ENCODE measurements at regions not wholly inside any gene's neighbourhood (a gene's known extent, or its start where the extent isn't known, plus 50 kb on each side); places are given as distances from the start of the nearest gene placed in this dataset.
"Not testable (repeated sequence)": the region's sequence is repeated elsewhere in the genome, so short reads cannot be mapped to it uniquely, and the experiment has no call there.

DNA sequence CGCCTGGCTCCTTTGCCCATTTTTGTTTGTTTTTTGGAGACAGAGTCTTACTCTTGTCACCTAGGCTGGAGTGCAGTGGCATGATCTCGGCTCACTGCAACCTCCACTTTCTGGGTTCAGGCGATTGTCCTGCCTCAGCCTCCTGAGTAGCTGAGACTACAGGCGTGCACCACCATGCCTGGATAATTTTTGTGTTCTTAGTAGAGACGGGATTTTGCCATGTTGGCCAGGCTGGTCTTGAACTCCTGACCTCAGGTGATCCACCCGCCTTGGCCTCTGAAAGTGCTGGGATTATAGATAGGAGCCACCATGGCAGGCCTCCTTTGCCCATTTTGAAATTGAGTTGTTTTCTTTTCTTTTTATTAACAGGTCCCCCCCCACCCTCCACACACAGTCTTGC lies 89.4 kb upstream of the TPTE start:
- not testable (repeated sequence) for H3K23ac ChIP-seq (ENCODE audit: low read length in 2 of 2); DNase-seq; H2BK120ac ChIP-seq (ENCODE audit: low read depth, low read length); H4K91ac ChIP-seq (ENCODE audit: low read length); H3K14ac ChIP-seq (ENCODE audit: low read length in 2 of 2); H3K9ac ChIP-seq (ENCODE audit: low read length); H3K18ac ChIP-seq (ENCODE audit: low read depth in 1 of 2, low read length in 2 of 2); H3K4me1 ChIP-seq (ENCODE audit: control insufficient read depth, insufficient read depth, low read depth, low read length); H4K8ac ChIP-seq (ENCODE audit: low read length); H2BK15ac ChIP-seq (ENCODE audit: low read depth, poor library complexity, severe bottlenecking); H3K4ac ChIP-seq (ENCODE audit: low read depth in 1 of 2, low read length in 2 of 2); H3K27ac ChIP-seq (ENCODE audit: low read length, poor library complexity, severe bottlenecking); H3K36me3 ChIP-seq (ENCODE audit: control insufficient read depth in 1 of 2, insufficient read depth in 2 of 2, low read depth in 1 of 2, low read length in 2 of 2); H2AK5ac ChIP-seq (ENCODE audit: low read length, severe bottlenecking); H3K79me1 ChIP-seq (replicated peaks; ENCODE audit: low read length, poor library complexity, severe bottlenecking); H2BK12ac ChIP-seq (ENCODE audit: low read length in 2 of 2); H2BK5ac ChIP-seq (ENCODE audit: low read depth, low read length, poor library complexity, severe bottlenecking); H2AFZ ChIP-seq (ENCODE audit: low read depth, low read length); H3K4me2 ChIP-seq (ENCODE audit: low read length, poor library complexity, severe bottlenecking); H3K27me3 ChIP-seq (ENCODE audit: control insufficient read depth in 1 of 2, insufficient read depth in 1 of 2, low read length in 2 of 2)
- 57% methylated on average over 6 of the region's 6 CpGs for WGBS
- Histone ChIP-seq H3K9me3 (ENCODE audit: control insufficient read depth, low read length) (peaks cover 54% of the 10 kb centered on the region), H3K4me3 (ENCODE audit: insufficient read depth in 1 of 2, low read depth in 1 of 2, low read length in 2 of 2) (peak overlapping the region in 1 of 2 experiments; percentile 11)

DNA sequence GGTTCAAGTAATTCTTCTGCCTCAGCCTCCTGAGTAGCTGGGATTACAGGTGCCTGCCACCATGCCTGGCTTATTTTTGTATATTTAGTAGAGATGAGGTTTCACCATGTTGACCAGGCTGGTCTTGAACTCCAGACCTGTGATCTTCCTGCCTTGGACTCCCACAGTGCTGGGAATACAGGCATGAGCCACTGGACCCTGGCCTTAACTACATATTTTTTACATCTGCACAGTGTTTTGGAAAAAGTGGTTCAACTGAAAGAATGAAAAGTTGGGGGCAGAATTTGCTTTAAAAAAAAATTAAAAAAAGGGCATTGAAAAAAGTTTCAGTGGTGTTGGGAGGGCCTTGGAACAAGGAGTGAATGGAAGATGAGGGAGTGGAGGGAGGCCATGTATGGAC lies 88.9 kb upstream of the TPTE start:
- H3K27ac ChIP-seq (ENCODE audit: low read length, poor library complexity, severe bottlenecking); H2BK12ac ChIP-seq (ENCODE audit: low read length in 2 of 2); H3K79me1 ChIP-seq (replicated peaks; ENCODE audit: low read length, poor library complexity, severe bottlenecking); H2BK5ac ChIP-seq (ENCODE audit: low read depth, low read length, poor library complexity, severe bottlenecking); H3K18ac ChIP-seq (ENCODE audit: low read depth in 1 of 2, low read length in 2 of 2); H3K14ac ChIP-seq (ENCODE audit: low read length in 2 of 2); H3K23ac ChIP-seq (ENCODE audit: low read length in 2 of 2); H3K27me3 ChIP-seq (ENCODE audit: control insufficient read depth in 1 of 2, insufficient read depth in 1 of 2, low read length in 2 of 2); H2BK15ac ChIP-seq (ENCODE audit: low read depth, poor library complexity, severe bottlenecking); H3K4ac ChIP-seq (ENCODE audit: low read depth in 1 of 2, low read length in 2 of 2); H3K4me1 ChIP-seq (ENCODE audit: control insufficient read depth, insufficient read depth, low read depth, low read length); H2BK120ac ChIP-seq (ENCODE audit: low read depth, low read length); H3K4me3 ChIP-seq (ENCODE audit: insufficient read depth in 1 of 2, low read depth in 1 of 2, low read length in 2 of 2); DNase-seq; H4K8ac ChIP-seq (ENCODE audit: low read length); H3K36me3 ChIP-seq (ENCODE audit: control insufficient read depth in 1 of 2, insufficient read depth in 2 of 2, low read depth in 1 of 2, low read length in 2 of 2); H3K9ac ChIP-seq (ENCODE audit: low read length); H2AK5ac ChIP-seq (ENCODE audit: low read length, severe bottlenecking); H2AFZ ChIP-seq (ENCODE audit: low read depth, low read length); H4K91ac ChIP-seq (ENCODE audit: low read length); H3K4me2 ChIP-seq (ENCODE audit: low read length, poor library complexity, severe bottlenecking): not testable (repeated sequence)
- peaks cover 49% of the 10 kb centered on the region for H3K9me3 ChIP-seq (ENCODE audit: control insufficient read depth, low read length)

DNA sequence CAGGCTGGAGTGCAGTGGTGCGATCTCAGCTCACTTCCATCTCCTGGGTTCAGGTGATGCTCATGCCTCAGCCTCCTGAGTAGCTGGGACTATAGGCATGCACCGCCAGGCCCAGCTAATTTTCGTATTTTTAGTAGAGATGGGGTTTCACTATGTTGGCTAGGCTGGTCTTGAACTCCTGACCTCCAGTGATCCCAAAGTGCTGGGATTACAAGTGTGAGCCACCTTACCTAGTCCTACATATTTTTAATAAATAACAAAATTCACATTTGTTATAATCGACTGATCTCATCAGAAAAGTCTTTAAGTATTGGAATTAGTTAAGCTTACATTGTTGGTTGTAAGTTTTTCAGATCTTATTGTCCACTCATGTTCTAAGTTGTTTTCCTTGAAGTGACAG lies 83.4 kb upstream of the TPTE start:
- H3K4ac ChIP-seq (ENCODE audit: low read depth in 1 of 2, low read length in 2 of 2); H3K27ac ChIP-seq (ENCODE audit: low read length, poor library complexity, severe bottlenecking); H3K23ac ChIP-seq (ENCODE audit: low read length in 2 of 2); H3K27me3 ChIP-seq (ENCODE audit: control insufficient read depth in 1 of 2, insufficient read depth in 1 of 2, low read length in 2 of 2); H2BK120ac ChIP-seq (ENCODE audit: low read depth, low read length); H3K4me1 ChIP-seq (ENCODE audit: control insufficient read depth, insufficient read depth, low read depth, low read length); H3K4me3 ChIP-seq (ENCODE audit: insufficient read depth in 1 of 2, low read depth in 1 of 2, low read length in 2 of 2); H2BK15ac ChIP-seq (ENCODE audit: low read depth, poor library complexity, severe bottlenecking); H3K14ac ChIP-seq (ENCODE audit: low read length in 2 of 2); H3K4me2 ChIP-seq (ENCODE audit: low read length, poor library complexity, severe bottlenecking); H2AK5ac ChIP-seq (ENCODE audit: low read length, severe bottlenecking); H2BK5ac ChIP-seq (ENCODE audit: low read depth, low read length, poor library complexity, severe bottlenecking); H3K9ac ChIP-seq (ENCODE audit: low read length); H2BK12ac ChIP-seq (ENCODE audit: low read length in 2 of 2); H2AFZ ChIP-seq (ENCODE audit: low read depth, low read length); H3K79me1 ChIP-seq (replicated peaks; ENCODE audit: low read length, poor library complexity, severe bottlenecking); H4K91ac ChIP-seq (ENCODE audit: low read length); H3K36me3 ChIP-seq (ENCODE audit: control insufficient read depth in 1 of 2, insufficient read depth in 2 of 2, low read depth in 1 of 2, low read length in 2 of 2); H4K8ac ChIP-seq (ENCODE audit: low read length); H3K18ac ChIP-seq (ENCODE audit: low read depth in 1 of 2, low read length in 2 of 2); DNase-seq: not testable (repeated sequence)
- peaks cover 38% of the 10 kb centered on the region for H3K9me3 ChIP-seq (ENCODE audit: control insufficient read depth, low read length)
- 49% methylated on average over 4 of the region's 4 CpGs for WGBS

DNA sequence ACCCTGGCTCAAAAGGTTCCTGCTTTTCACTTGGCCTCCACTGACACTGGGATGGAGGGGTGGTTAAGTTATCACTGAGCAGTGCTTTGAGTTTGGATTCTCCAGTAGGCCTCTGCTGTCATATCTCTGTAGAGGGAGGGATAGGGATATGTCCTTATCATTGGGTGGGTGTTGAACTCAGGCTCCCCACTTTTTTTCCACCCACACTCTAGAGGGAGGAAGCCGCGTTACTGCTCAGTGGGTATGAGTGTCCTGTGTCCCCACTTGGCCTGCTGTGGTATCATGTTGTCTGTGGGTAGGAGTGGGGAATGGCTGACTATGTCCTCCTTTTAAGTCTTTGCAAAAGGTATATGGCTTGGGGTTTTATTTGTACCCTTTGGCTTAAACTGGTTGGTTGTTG lies 80.7 kb upstream of the TPTE start:
- not testable (repeated sequence) for H2BK12ac ChIP-seq (ENCODE audit: low read length in 2 of 2); H3K79me1 ChIP-seq (replicated peaks; ENCODE audit: low read length, poor library complexity, severe bottlenecking); H2AFZ ChIP-seq (ENCODE audit: low read depth, low read length); H2BK120ac ChIP-seq (ENCODE audit: low read depth, low read length); H3K4me2 ChIP-seq (ENCODE audit: low read length, poor library complexity, severe bottlenecking); H3K9ac ChIP-seq (ENCODE audit: low read length); H2BK5ac ChIP-seq (ENCODE audit: low read depth, low read length, poor library complexity, severe bottlenecking); H3K14ac ChIP-seq (ENCODE audit: low read length in 2 of 2); H3K27me3 ChIP-seq (ENCODE audit: control insufficient read depth in 1 of 2, insufficient read depth in 1 of 2, low read length in 2 of 2); H2AK5ac ChIP-seq (ENCODE audit: low read length, severe bottlenecking); H3K36me3 ChIP-seq (ENCODE audit: control insufficient read depth in 1 of 2, insufficient read depth in 2 of 2, low read depth in 1 of 2, low read length in 2 of 2); H3K4ac ChIP-seq (ENCODE audit: low read depth in 1 of 2, low read length in 2 of 2); DNase-seq; H3K4me1 ChIP-seq (ENCODE audit: control insufficient read depth, insufficient read depth, low read depth, low read length); H3K18ac ChIP-seq (ENCODE audit: low read depth in 1 of 2, low read length in 2 of 2); H3K4me3 ChIP-seq (ENCODE audit: insufficient read depth in 1 of 2, low read depth in 1 of 2, low read length in 2 of 2); H3K27ac ChIP-seq (ENCODE audit: low read length, poor library complexity, severe bottlenecking); H4K8ac ChIP-seq (ENCODE audit: low read length); H4K91ac ChIP-seq (ENCODE audit: low read length); H3K23ac ChIP-seq (ENCODE audit: low read length in 2 of 2); H2BK15ac ChIP-seq (ENCODE audit: low read depth, poor library complexity, severe bottlenecking)
- 95% methylated on average over 2 of the region's 2 CpGs for WGBS
- H3K9me3 ChIP-seq (ENCODE audit: control insufficient read depth, low read length) = peaks cover 38% of the 10 kb centered on the region

Measured in mesenchymal stem cell (in vitro differentiated cells and primary cell).